Hepatocyte (in vitro differentiated cells): ENCODE measurements at regions not wholly inside any gene's neighbourhood (a gene's known extent, or its start where the extent isn't known, plus 50 kb on each side); places are given as distances from the start of the nearest gene placed in this dataset.

ENCODE experiments used
- DNase-seq: peaks from one replicate; pipeline ENCODE4 v3.0.0-alpha.2; 2016; ENCODE audit warnings: low spot score
- H2AFZ ChIP-seq: fragments of 200-600 bp; sonication (generic); 2 replicates; pipeline ENCODE4 v1.6.0; 2016; ENCODE audit warnings: antibody characterized with exemption, mild to moderate bottlenecking
- H3K27ac ChIP-seq: fragments of 200-600 bp; sonication (generic); 2 replicates; pipeline ENCODE4 v1.5.1; 2016; ENCODE audit warnings: mild to moderate bottlenecking
- H3K27me3 ChIP-seq: fragments of 200-600 bp; sonication (generic); 2 replicates; pipeline ENCODE4 v1.6.1; 2016
- H3K36me3 ChIP-seq: fragments of 200-600 bp; sonication (generic); replicated peaks from 2 replicates; pipeline ENCODE4 v1.5.1; 2016; ENCODE audit warnings: low read depth; ENCODE audit not compliant: insufficient read depth
- H3K4me1 ChIP-seq: fragments of 200-600 bp; sonication (generic); 2 replicates; pipeline ENCODE4 v1.5.1; 2016; ENCODE audit warnings: mild to moderate bottlenecking, moderate library complexity; ENCODE audit not compliant: insufficient read depth
- H3K4me2 ChIP-seq: fragments of 200-600 bp; sonication (generic); 2 replicates; pipeline ENCODE4 v1.6.0; 2016
- H3K4me3 ChIP-seq: fragments of 200-600 bp; sonication (generic); 2 replicates; pipeline ENCODE4 v1.5.1; 2016; ENCODE audit warnings: mild to moderate bottlenecking
- H3K79me2 ChIP-seq: fragments of 200-600 bp; sonication (generic); 2 replicates; pipeline ENCODE4 v1.6.0; 2017; ENCODE audit warnings: mild to moderate bottlenecking
- H3K9me2 ChIP-seq: fragments of 200-600 bp; sonication (generic); replicated peaks from 2 replicates; pipeline ENCODE4 v1.6.0; 2017; ENCODE audit warnings: mild to moderate bottlenecking; ENCODE audit not compliant: insufficient read depth
- H3K9me3 ChIP-seq: fragments of 200-600 bp; sonication (generic); 2 replicates; pipeline ENCODE4 v1.5.1; 2016; ENCODE audit warnings: low read depth, mild to moderate bottlenecking
- H4K20me1 ChIP-seq: fragments of 200-600 bp; sonication (generic); 2 replicates; pipeline ENCODE4 v1.6.0; 2016; ENCODE audit warnings: mild to moderate bottlenecking; ENCODE audit not compliant: insufficient read depth, poor library complexity, severe bottlenecking
- CTCF ChIP-seq: fragments of 200-600 bp; sonication (generic); IDR thresholded peaks from 2 replicates; pipeline ENCODE4 v1.5.1; 2016; ENCODE audit warnings: antibody characterized with exemption, mild to moderate bottlenecking; ENCODE audit not compliant: poor library complexity
- EZH2 ChIP-seq: fragments of 200-600 bp; sonication (generic); IDR thresholded peaks from 2 replicates; pipeline ENCODE4 v1.6.1; 2016; ENCODE audit warnings: antibody characterized with exemption, mild to moderate bottlenecking, borderline replicate concordance
- EZH2phosphoT487 ChIP-seq: fragments of 200-600 bp; sonication (generic); IDR thresholded peaks from one replicate; pipeline ENCODE4 v1.6.1; 2018; ENCODE audit warnings: antibody characterized with exemption, mild to moderate bottlenecking, low read depth, moderate library complexity; ENCODE audit not compliant: unreplicated experiment, severe bottlenecking
- WGBS: methylation state at CpG from one replicate; pipeline ENCODE4 v1.1.6; 2016; ENCODE audit warnings: low lambda C conversion rate; ENCODE audit errors: missing lambda C conversion rate; 5-methylcytosine and 5-hydroxymethylcytosine counted together

GRCh38 chr18:41538751-41539150 lies 416.3 kb upstream of the PIK3C3 start:
- no peak for DNase-seq
- H4K20me1 ChIP-seq = no peaks in the 10 kb centered on the region
- WGBS = 87% methylated on average over 2 of the region's 2 CpGs

DNA sequence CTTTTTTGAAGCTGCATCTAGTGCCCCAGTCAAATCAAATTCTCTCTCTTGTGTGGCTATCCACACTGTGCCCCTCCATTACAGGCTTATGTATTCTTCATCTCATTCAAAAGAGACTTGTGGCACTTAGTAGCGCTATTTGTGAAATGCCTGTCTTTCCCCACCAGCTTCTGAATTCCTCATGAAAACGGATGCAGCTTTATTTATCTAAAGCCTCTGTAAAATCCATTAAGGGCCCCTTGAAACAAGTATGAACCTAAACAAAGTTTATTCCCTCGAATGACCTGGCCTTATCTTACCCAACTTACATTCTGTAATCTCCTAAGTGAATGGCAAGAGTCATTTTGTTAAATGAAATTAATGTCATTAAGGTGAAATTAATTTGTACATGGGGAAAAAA lies 417.4 kb upstream of the PIK3C3 start:
- H3K79me2 ChIP-seq = no peaks in the 10 kb centered on the region
- H3K4me2 ChIP-seq = no peak overlapping the region
- H3K9me2 ChIP-seq = no peaks in the 10 kb centered on the region
- TF ChIP-seq EZH2phosphoT487 (no peak), EZH2 (no peak), CTCF (no peak)
- H2AFZ ChIP-seq = no peak overlapping the region
- H3K27me3 ChIP-seq = no peaks in the 10 kb centered on the region
- no peak overlapping the region for H3K4me3 ChIP-seq
- no peaks in the 10 kb centered on the region for H4K20me1 ChIP-seq
- WGBS = 29% methylated on average over 3 of the region's 3 CpGs
- H3K36me3 ChIP-seq = no peaks in the 10 kb centered on the region
- H3K27ac ChIP-seq = no peak overlapping the region
- DNase-seq = no peak
- H3K9me3 ChIP-seq = no peaks in the 10 kb centered on the region
- H3K4me1 ChIP-seq = no peaks in the 10 kb centered on the region

More at GRCh38 chr18:41538751-41539150, 416.3 kb upstream of the PIK3C3 start:
- no peaks in the 10 kb centered on the region for H3K79me2 ChIP-seq
- H3K9me2 ChIP-seq = no peaks in the 10 kb centered on the region
- H2AFZ ChIP-seq = no peak overlapping the region
- TF ChIP-seq CTCF = no peak
- no peak for TF ChIP-seq EZH2phosphoT487
- no peak for TF ChIP-seq EZH2
- H3K4me3 ChIP-seq = no peak overlapping the region
- no peaks in the 10 kb centered on the region for H3K4me1 ChIP-seq
- no peaks in the 10 kb centered on the region for H3K9me3 ChIP-seq
- no peak overlapping the region for H3K4me2 ChIP-seq
- H3K36me3 ChIP-seq = no peaks in the 10 kb centered on the region
- H3K27me3 ChIP-seq = no peaks in the 10 kb centered on the region
- H3K27ac ChIP-seq = no peak overlapping the region

GRCh38 chr18:41532344-41533086 lies 422.5 kb upstream of the PIK3C3 start:
- Histone ChIP-seq H3K27ac (no peak overlapping the region), H3K4me2 (no peak overlapping the region), H3K36me3 (no peaks in the 10 kb centered on the region), H3K79me2 (no peaks in the 10 kb centered on the region), H3K4me1 (no peaks in the 10 kb centered on the region), H3K9me2 (no peaks in the 10 kb centered on the region), H3K4me3 (no peak overlapping the region), H2AFZ (no peak overlapping the region), H3K27me3 (no peaks in the 10 kb centered on the region), H4K20me1 (no peaks in the 10 kb centered on the region), H3K9me3 (no peaks in the 10 kb centered on the region)
- DNase-seq = peak; percentile 30
- 58% methylated on average over 6 of the region's 6 CpGs for WGBS
- TF ChIP-seq CTCF = peak; percentile 36
- no peak for TF ChIP-seq EZH2phosphoT487
- TF ChIP-seq EZH2 = no peak
